Endothelial cell of umbilical vein (primary cell): ENCODE measurements at regions not wholly inside any gene's neighbourhood (a gene's known extent, or its start where the extent isn't known, plus 50 kb on each side); places are given as distances from the start of the nearest gene placed in this dataset.
"Not testable (repeated sequence)": the region's sequence is repeated elsewhere in the genome, so short reads cannot be mapped to it uniquely, and the experiment has no call there.

Experiments
- BruUV-seq: library from RNA; stranded (reverse); fragments of 400-500 nt; replicated peaks from 2 replicates; lab custom pipeline; 2021; lab: Mats Ljungman, UMichigan
- CTCF ChIA-PET: fragments of 300-600, 350-600 bp; sonication (Branson Sonifier 250); formaldehyde crosslinking; loops from one replicate; lab custom pipeline; 2021; ENCODE audit warnings: antibody characterized with exemption, inconsistent platforms; lab: Charles Lee
- POLR2A ChIA-PET: fragments of 300-600, 350-600 bp; sonication (Branson Sonifier 250); formaldehyde crosslinking; loops from one replicate; lab custom pipeline; 2021; ENCODE audit warnings: antibody characterized with exemption, inconsistent platforms; lab: Charles Lee
- DNase-seq: peaks from one replicate; pipeline ENCODE4 v3.0.0-alpha.2; 2011; ENCODE audit warnings: low read depth, low spot score
- FAIRE-seq: peaks from 2 replicates; lab custom pipeline; 2011; peaks lifted over from hg19 to GRCh38; lab: Jason Lieb, UNC
- H2AFZ ChIP-seq: 2 replicates; pipeline ENCODE4 v1.6.0; 2012; ENCODE audit warnings: low read depth, low read length, control low read depth, inconsistent platforms
- H3K27ac ChIP-seq: 2 replicates; pipeline ENCODE4 v1.5.1; 2011; ENCODE audit warnings: low read depth, mild to moderate bottlenecking, control low read depth, low read length, moderate library complexity; ENCODE audit not compliant: insufficient read depth
- H3K27me3 ChIP-seq, 2 experiments: 2 replicates each; pipeline versions ENCODE4 v1.6.0 to v1.6.1; 2011; ENCODE audit warnings: low read length in 2 of 2, mixed read lengths in 1 of 2; ENCODE audit not compliant: control insufficient read depth in 2 of 2, insufficient read depth in 2 of 2
- H3K36me3 ChIP-seq, 2 experiments: 2 replicates in 1 of 2; 3 replicates in 1 of 2; pipeline ENCODE4 v1.5.1; 2011; ENCODE audit warnings: low read length in 2 of 2, mild to moderate bottlenecking in 1 of 2, moderate library complexity in 1 of 2; ENCODE audit not compliant: control insufficient read depth in 2 of 2, insufficient read depth in 2 of 2; ENCODE audit errors: extremely low read depth in 1 of 2
- H3K4me1 ChIP-seq: 3 replicates; pipeline ENCODE4 v1.5.1; 2011; ENCODE audit warnings: mild to moderate bottlenecking, low read length; ENCODE audit not compliant: control insufficient read depth, insufficient read depth; ENCODE audit errors: extremely low read depth
- H3K4me2 ChIP-seq: 2 replicates; pipeline ENCODE4 v1.6.1; 2011; ENCODE audit warnings: low read length, control low read depth, mixed read lengths; ENCODE audit not compliant: insufficient read depth
- H3K4me3 ChIP-seq, 3 experiments: fragments of 200-600 bp in 1 of 3; sonication (generic), shearing (Covaris generic) in 1 of 3; replicated peaks in 1 of 3; 2 replicates each; pipeline ENCODE4 v1.5.1; 2011 to 2016; ENCODE audit warnings: control low read depth in 3 of 3, low read length in 3 of 3, mild to moderate bottlenecking in 2 of 3, inconsistent platforms in 1 of 3, low read depth in 1 of 3, moderate library complexity in 1 of 3; ENCODE audit not compliant: insufficient read depth in 1 of 3
- H3K79me2 ChIP-seq: 2 replicates; pipeline ENCODE4 v1.6.0; 2012; ENCODE audit warnings: low read length, inconsistent platforms; ENCODE audit not compliant: control insufficient read depth, insufficient read depth
- H3K9ac ChIP-seq: replicated peaks from 2 replicates; pipeline ENCODE3; 2011; ENCODE audit warnings: low read length, control low read depth; ENCODE audit not compliant: insufficient read depth; ENCODE audit errors: extremely low read depth
- H3K9me1 ChIP-seq: replicated peaks from 3 replicates; pipeline ENCODE4 v1.6.0; 2011; ENCODE audit warnings: mild to moderate bottlenecking, low read length; ENCODE audit not compliant: control insufficient read depth, insufficient read depth; ENCODE audit errors: extremely low read depth
- H3K9me3 ChIP-seq: replicated peaks from 2 replicates; pipeline ENCODE4 v1.5.1; 2012; ENCODE audit warnings: low read length, inconsistent platforms; ENCODE audit not compliant: control insufficient read depth, insufficient read depth
- H4K20me1 ChIP-seq: replicated peaks from 2 replicates; pipeline ENCODE3; 2011; ENCODE audit warnings: mild to moderate bottlenecking, low read length; ENCODE audit not compliant: control insufficient read depth, insufficient read depth; ENCODE audit errors: extremely low read depth
- CTCF ChIP-seq, 2 donors: IDR thresholded peaks; 1 replicate in 1 of 2; 2 replicates in 1 of 2; pipeline ENCODE4 v1.5.1; 2011; ENCODE audit warnings: low read length in 2 of 2, mild to moderate bottlenecking in 2 of 2, moderate library complexity in 2 of 2, control low read depth in 1 of 2, inconsistent platforms in 1 of 2, low read depth in 1 of 2; ENCODE audit not compliant: insufficient read depth in 1 of 2; ENCODE audit errors: extremely low read depth in 1 of 2
- EZH2 ChIP-seq: IDR thresholded peaks from 2 replicates; pipeline ENCODE4 v1.6.1; 2012; ENCODE audit warnings: borderline replicate concordance, low read depth, mild to moderate bottlenecking, moderate library complexity, low read length, inconsistent platforms; ENCODE audit not compliant: severe bottlenecking
- FOS ChIP-seq: IDR thresholded peaks from 2 replicates; pipeline ENCODE4 v1.6.1; 2011; ENCODE audit warnings: mild to moderate bottlenecking, low read length, moderate library complexity, borderline replicate concordance; ENCODE audit not compliant: insufficient read depth
- GATA2 ChIP-seq: IDR thresholded peaks from 2 replicates; pipeline ENCODE4 v1.7.0; 2011; ENCODE audit warnings: low read depth, mild to moderate bottlenecking, moderate library complexity, mixed read lengths, low read length; ENCODE audit not compliant: insufficient read length, insufficient read depth
- JUN ChIP-seq: IDR thresholded peaks from 2 replicates; pipeline ENCODE4 v1.6.1; 2011; ENCODE audit warnings: borderline replicate concordance, low read depth; ENCODE audit not compliant: insufficient read length, insufficient read depth
- MYC ChIP-seq: IDR thresholded peaks from one replicate; pipeline ENCODE4 v1.6.1; 2011; ENCODE audit warnings: mild to moderate bottlenecking, low read depth, low read length
- POLR2A ChIP-seq: IDR thresholded peaks from 2 replicates; pipeline ENCODE4 v1.6.1; 2012; ENCODE audit warnings: low read depth, mild to moderate bottlenecking, control low read depth, low read length
- POLR2AphosphoS5 ChIP-seq: IDR thresholded peaks from 2 replicates; pipeline ENCODE4 v1.6.1; 2012; ENCODE audit warnings: low read depth, mild to moderate bottlenecking, control low read depth, low read length, moderate library complexity; ENCODE audit not compliant: insufficient read depth
- dilution Hi-C: fragments of 300-500 bp; cut with MboI; formaldehyde crosslinking; loops from one replicate; pipeline ENCODE4 v1.15.0; 2019; ENCODE audit warnings: low sequenced_read_pairs; ENCODE audit not compliant: extremely low pct_ligation_motif_present
- intact Hi-C: fragments of 100-400 bp; cut with micrococcal nuclease; formaldehyde crosslinking; loops from one replicate; pipeline ENCODE4 v1.10.0; 2022
- TF ChIP-seq, protein P1 (sequence below): IDR thresholded peaks from 2 replicates; pipeline ENCODE4 v1.6.1; 2011; ENCODE audit not compliant: insufficient read depth, insufficient read length

DNA sequence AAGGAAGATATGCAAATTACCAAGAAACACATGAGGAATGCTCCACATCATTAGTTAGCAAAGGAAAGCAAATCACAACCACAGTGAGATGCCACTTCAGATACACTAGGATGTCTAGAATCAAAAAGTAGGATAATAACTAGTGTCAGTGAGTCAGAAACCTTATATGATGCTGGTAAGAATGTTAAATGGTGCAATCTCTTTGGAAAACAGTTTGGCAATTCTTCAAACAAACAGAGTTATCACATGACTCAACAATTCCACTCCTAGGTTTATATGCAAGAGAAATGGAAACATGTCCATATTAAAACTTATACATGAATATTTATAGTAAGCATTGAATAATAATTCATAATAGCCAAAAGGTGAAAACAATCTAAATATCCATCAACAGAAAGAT lies 220.9 kb downstream of the FOXG1 start:
- ChIA-PET POLR2A (no interaction called here), CTCF (no interaction called here)
- Histone ChIP-seq H2AFZ (no peak overlapping the region), H3K27ac (no peak overlapping the region), H3K4me3 (no peak overlapping the region), H3K4me2 (no peak overlapping the region), H3K36me3 (no peaks in the 10 kb centered on the region), H3K79me2 (no peaks in the 10 kb centered on the region), H3K27me3 (no peaks in the 10 kb centered on the region), H3K9me3 (no peaks in the 10 kb centered on the region), H3K9me1 (no peaks in the 10 kb centered on the region), H4K20me1 (no peaks in the 10 kb centered on the region), H3K4me1 (no peaks in the 10 kb centered on the region), H3K9ac (no peak overlapping the region)
- dilution Hi-C loops: no loop called here
- TF ChIP-seq, protein P1, sequence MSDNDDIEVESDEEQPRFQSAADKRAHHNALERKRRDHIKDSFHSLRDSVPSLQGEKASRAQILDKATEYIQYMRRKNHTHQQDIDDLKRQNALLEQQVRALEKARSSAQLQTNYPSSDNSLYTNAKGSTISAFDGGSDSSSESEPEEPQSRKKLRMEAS: no peak
- TF ChIP-seq JUN: no peak
- TF ChIP-seq GATA2: no peak
- TF ChIP-seq POLR2AphosphoS5: no peak
- no peak for TF ChIP-seq FOS
- TF ChIP-seq POLR2A: no peak
- no peak for TF ChIP-seq MYC
- no peak for TF ChIP-seq CTCF (IDR thresholded peaks at IDR 0.05; ENCODE audit: extremely low read depth in 1 of 2, insufficient read depth in 1 of 2, low read depth in 1 of 2, low read length in 2 of 2)
- TF ChIP-seq EZH2: no peak
- DNase-seq (no peak), FAIRE-seq (no peak)
- intact Hi-C loops: no loop called here
- no TSS peak for BruUV-seq

DNA sequence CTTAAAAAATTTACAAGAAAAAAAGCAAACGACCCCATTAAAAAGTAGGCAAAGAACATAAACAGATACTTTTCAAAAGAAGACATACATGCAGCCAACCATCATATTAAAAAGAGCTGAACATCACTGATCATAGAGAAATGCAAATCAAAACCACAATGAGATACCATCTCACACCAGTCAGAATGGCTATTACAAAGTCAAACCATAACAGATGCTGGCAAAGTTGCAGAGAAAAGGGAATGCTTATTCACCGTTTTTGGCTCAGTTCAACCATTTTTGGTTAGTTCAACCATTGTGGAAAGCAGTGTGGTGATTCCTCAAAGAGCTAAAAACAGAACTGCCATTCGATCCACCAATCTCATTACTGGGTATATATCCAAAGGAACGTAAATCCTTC lies 230.6 kb downstream of the FOXG1 start:
- H3K36me3 ChIP-seq, H3K4me3 ChIP-seq, H3K9me3 ChIP-seq, DNase-seq, H3K4me1 ChIP-seq, CTCF ChIA-PET, H3K27ac ChIP-seq, H3K9me1 ChIP-seq, intact Hi-C loops, BruUV-seq, H3K9ac ChIP-seq, dilution Hi-C loops, H3K27me3 ChIP-seq, H2AFZ ChIP-seq, H4K20me1 ChIP-seq, FAIRE-seq, H3K4me2 ChIP-seq, H3K79me2 ChIP-seq, POLR2A ChIA-PET: not testable (repeated sequence)
